ENCODE measurements at regions not wholly inside any gene's neighbourhood (a gene's known extent, or its start where the extent isn't known, plus 50 kb on each side); places are given as distances from the start of the nearest gene placed in this dataset.
"Not testable (repeated sequence)": the region's sequence is repeated elsewhere in the genome, so short reads cannot be mapped to it uniquely, and the experiment has no call there.

DNA sequence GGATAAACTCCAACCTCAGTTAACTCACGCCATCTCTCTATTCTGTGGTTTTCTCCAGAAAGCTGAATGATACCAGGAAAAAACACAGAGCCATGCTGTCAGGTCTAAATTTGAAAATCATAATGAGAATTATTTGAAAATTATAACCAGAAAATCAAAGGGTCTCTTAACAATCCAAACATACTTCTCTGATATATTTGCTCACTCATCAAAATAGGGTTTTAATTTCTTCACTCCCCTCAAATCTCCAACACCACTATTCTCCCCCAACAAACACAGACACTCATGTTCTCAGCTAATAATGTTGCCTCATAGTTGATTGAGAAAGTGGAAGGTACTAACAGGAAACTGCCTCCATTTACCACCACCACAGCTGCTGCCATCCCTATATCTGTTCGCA lies 375.5 kb downstream of the TLE1 start:
- in situ Hi-C loops (cut with MboI; ENCODE audit: low pct_unique_long_range_greater_than_20kb, low sequenced_read_pairs), result no loop called here
- no peak for DNase-seq

DNA sequence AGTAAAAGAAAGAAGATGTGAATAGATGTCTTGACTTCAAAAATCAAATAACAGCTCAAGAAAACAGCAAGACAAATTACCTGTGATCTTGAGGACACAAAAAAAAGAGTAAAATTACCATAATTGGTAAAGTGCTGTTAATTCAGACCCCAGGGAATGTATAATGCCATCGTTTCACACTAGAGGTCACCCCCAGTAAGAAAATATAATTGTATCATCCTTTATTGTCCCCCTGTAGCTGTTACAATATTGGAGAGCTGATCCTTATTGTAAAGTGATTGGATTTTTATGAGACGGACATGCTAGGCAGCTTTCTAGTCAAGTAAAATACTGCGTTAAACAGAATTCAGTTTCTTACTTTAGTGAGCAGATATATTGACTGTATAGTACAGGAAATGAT lies 377.0 kb downstream of the TLE1 start:
- in situ Hi-C loops (cut with MboI; ENCODE audit: low pct_unique_long_range_greater_than_20kb, low sequenced_read_pairs), result no loop called here
- no peak for DNase-seq

DNA sequence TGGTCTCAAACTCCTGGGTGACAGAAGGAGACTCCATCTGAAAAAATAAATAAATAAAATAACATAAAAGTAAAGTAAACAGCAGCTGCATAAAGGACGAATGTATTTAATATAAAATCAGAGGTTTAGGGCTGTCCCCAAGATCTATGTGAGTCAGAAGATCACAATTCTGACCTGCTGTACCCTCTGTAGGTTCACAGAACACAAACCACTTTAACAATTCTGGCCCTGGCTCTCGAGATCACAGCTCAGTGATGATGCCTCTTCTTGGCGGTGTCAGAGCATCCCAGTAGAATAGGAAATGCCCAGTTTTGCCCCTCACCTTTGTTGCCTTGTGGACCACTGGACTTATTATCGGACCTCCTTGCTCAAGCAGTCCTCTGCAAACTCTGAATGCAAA lies 380.9 kb downstream of the TLE1 start:
- no peak for DNase-seq
- in situ Hi-C loops (cut with MboI; ENCODE audit: low pct_unique_long_range_greater_than_20kb, low sequenced_read_pairs), result no loop called here

DNA sequence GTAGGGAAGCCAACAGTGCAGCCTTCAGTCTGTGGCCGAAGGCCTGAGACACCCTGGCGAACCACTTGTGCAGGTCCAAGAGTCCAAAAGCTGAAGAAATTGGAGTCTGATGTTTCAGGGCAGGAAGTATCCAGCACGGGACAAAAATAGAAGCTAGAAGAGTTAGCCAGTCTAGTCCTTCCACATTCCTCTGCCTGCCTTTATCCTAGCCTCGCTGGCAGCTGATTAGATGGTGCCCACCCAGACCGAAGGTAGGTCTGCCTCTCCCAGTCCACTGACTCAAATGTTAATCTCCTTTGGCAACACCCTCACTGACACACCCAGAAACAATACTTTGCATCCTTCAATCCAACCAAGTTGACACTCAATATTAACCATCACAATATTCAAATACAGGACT lies 381.6 kb downstream of the TLE1 start:
- DNase-seq; in situ Hi-C loops (cut with MboI; ENCODE audit: low pct_unique_long_range_greater_than_20kb, low sequenced_read_pairs): not testable (repeated sequence)

DNA sequence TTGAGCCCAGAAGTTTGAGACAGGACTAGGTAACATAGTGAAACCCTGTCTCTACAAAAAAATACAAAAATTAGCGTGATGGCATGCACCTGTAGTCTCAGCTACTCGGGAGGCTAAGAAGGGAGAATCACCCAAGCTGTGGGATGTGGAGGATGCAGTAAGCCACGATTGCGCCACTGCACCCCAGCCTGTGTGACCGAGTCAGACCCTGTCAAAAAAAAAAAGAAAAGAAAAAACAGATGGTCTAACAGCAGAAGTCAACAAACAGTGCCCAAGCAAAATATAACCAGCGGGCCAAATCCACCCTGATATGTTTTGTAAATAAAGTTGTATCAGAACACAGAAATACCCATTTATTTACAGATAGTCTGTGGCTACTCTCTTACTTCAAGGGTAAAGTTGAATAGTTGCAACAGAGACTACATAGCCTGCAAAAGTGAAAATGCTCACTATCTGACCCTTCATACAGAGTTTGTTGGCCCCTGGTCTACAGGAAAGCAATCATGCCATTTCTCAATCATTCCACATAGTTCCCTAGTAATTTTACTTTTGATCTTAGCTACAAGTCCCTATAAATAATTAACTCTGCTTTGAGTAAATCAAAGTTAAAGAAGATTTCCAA lies 383.7 kb downstream of the TLE1 start:
- DNase-seq, result no peak
- in situ Hi-C loops (cut with MboI; ENCODE audit: low pct_unique_long_range_greater_than_20kb, low sequenced_read_pairs), result no loop called here

DNA sequence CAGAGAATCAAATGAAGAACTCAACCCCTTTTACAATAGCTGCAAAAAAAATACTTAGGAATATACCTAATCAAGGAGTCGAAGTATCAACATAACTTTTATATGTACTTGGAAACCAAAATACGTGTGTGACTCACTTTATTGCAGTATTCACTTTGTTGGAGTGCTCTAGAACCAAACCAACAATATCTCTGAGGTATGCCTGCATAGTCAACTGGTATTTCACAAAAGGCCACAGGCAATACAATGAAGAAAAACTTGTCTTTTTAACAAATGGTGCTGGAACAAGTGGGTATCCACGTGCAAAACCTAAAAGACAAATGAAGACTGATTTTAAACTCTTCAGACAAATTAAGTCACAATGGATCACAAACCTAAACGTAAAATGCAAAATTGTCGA lies 385.7 kb downstream of the TLE1 start:
- in situ Hi-C loops (cut with MboI; ENCODE audit: low pct_unique_long_range_greater_than_20kb, low sequenced_read_pairs), result no loop called here
- no peak for DNase-seq

DNA sequence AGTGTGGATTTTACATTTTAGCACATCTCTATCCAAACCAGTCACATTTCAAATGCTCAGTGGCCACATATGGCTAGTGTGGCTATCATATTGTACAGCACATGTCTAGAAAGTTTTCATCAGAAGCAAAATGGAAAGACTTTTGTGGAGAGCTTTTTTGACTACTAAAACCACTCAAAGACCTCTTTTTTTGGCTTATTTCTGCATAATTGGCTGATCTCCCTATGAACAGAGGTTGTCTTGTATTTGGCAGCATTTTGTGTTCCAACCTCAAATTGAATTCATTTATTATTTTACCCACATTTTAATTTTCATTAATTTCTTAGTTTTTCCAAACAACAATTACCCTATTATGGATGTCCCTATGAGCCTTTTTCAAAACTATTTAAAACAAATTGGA lies 395.7 kb downstream of the TLE1 start:
- DNase-seq, result no peak
- in situ Hi-C loops (cut with MboI; ENCODE audit: low pct_unique_long_range_greater_than_20kb, low sequenced_read_pairs), result no loop called here

DNA sequence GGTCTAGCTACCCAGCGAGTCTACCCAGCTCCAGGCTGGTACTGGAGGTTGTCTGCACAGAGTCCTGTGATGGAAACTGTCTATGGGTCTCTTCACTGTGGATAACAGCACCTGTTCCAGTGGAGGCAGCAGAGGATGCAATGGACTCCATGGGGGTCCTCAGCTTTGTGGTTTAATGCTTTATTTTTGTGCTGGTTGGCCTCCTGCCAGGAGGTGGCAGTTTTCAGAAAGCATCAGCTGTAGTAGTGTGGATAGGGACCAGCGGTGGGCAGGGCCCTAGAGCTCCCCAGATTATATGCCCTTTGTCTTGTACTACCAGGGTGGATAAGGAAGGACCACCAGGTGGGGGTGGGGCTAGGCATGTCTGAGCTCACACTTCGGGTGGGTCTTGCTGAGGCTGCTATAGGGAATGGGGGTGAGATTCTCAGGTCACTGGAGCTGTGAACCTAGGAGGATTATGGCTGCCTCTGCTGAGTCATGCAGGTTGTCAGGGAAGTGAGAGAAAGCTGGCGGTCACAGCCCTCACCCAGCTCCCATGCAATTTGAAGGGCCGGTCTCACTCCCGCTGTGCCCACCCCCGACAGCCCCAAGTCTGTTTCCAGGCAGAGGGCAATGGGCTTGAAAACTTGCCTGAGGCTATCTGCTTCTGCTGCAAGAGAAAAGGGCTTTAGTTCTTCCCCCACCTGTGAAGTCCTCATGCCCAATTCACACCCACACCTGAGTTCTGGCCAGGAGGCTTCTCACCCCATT lies 397.1 kb downstream of the TLE1 start:
- in situ Hi-C loops (cut with MboI; ENCODE audit: low pct_unique_long_range_greater_than_20kb, low sequenced_read_pairs), result no loop called here

DNA sequence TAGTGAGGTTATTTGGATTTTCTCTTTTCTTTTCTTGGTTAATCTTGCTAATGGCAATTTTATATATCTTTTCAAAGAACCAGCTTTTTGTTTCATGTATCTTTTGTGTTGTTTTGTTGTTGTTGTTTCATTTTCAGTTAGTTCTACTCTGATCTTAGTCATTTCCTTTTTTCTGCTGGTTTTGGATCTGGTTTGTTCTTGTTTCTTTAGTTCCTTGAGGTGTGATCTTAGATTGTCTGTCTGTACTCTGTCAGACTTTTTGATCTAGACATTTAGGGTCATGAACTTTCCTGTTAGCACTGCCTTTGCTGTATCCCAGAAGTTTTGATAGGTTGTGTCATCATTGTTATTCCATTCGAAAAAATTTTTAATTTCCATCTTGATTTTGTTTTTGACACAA lies 399.7 kb downstream of the TLE1 start:
- DNase-seq, result no peak
- in situ Hi-C loops (cut with MboI; ENCODE audit: low pct_unique_long_range_greater_than_20kb, low sequenced_read_pairs), result no loop called here

More for the DNA sequence above, 397.1 kb downstream of the TLE1 start:
- DNase-seq, result no peak

DNA sequence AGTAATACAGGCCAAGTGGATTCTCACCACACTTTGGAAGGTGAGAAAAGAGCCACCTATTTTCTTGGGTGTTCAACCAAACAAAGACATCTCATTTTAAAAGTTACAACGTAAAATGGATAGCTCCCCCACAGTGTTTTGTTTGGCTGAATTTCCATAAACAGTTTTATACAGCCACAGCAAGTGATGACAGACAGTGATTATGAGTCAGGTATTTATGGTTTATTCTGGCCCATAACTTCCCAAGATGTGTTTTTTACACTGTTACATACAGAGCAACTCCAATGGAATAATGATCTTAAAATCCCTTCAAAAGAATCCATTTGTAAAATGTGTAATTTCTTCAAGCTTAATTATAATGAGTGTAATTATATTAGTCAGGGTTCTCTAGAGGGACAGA lies 421.3 kb downstream of the TLE1 start:
- DNase-seq, result no peak
- in situ Hi-C loops (cut with MboI; ENCODE audit: low pct_unique_long_range_greater_than_20kb, low sequenced_read_pairs), result no loop called here

DNA sequence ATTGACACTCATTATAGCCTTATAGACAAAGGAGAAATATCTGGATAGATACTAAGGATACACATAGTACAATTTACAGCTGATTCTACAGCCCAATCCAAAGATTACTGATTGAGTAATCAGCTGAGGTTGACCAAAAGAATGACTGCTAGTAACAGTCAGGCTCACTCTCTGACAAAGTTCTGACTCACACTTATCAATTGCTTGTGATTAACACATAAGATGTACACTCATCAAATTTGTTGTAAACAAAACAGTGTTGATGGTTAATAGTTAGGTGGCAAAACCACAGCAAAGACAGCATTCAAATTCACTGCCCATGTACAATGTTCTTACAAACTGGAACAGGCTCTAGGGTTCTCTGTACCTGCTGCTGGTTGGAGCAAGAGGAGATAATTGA lies 422.7 kb downstream of the TLE1 start:
- in situ Hi-C loops (cut with MboI; ENCODE audit: low pct_unique_long_range_greater_than_20kb, low sequenced_read_pairs), result no loop called here
- DNase-seq, result no peak

DNA sequence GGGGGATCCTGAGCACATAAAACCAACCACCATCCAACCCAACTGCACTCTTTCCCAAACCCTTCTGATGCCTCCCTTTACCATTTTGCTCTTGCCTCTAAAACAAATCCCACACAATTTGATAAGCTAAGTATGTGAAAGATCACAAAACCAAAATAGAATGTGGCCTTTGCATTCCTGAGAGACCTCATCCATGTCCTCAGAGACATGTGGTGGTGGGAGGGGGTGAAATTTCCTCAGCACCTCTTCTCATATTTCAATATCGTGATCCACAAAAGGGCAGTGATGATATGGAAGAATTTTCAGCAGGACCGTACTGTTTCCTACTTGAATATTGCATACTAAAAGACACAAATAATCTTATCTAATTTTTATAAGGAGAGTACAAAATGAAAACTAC lies 423.3 kb downstream of the TLE1 start:
- DNase-seq, result no peak
- in situ Hi-C loops (cut with MboI; ENCODE audit: low pct_unique_long_range_greater_than_20kb, low sequenced_read_pairs), result no loop called here

DNA sequence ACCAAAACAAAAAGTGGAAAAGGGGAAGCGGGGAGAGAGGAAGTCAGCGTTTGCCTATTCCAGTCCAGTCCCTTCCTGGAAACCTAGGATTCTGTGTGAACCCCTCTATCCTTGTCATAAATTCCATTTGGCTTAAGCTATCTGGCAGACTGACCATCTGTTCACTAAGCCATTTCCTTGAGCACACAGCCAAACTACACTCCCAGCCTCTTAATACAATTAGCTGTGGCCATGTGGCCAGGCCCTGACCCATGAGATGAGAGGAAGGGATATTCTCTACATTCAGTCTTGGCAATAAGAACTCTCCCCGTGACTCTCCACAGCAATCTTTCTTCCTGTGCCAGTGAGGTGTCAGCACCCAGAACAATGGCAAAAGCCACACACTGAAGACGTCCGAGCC lies 424.8 kb downstream of the TLE1 start:
- no peak for DNase-seq
- in situ Hi-C loops (cut with MboI; ENCODE audit: low pct_unique_long_range_greater_than_20kb, low sequenced_read_pairs), result no loop called here

DNA sequence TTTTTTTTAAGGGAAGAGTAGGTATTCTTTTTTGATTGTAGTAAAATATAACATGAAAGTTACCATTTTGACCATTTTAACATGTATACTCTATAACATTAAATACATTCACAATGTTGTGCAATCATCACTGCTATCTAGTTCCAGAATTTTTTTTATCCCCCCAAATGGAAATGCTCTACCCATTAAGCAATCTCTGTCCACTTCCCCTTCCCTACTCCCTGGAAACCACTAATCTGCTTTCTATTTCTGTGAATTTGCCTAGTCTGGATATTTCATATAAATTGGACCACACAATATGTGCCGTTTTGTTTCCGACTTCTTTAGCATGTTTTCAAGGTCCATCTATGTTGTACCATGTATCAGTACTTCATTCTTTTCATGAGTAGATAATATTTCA lies 429.5 kb downstream of the TLE1 start:
- DNase-seq, result no peak
- in situ Hi-C loops (cut with MboI; ENCODE audit: low pct_unique_long_range_greater_than_20kb, low sequenced_read_pairs), result no loop called here

DNA sequence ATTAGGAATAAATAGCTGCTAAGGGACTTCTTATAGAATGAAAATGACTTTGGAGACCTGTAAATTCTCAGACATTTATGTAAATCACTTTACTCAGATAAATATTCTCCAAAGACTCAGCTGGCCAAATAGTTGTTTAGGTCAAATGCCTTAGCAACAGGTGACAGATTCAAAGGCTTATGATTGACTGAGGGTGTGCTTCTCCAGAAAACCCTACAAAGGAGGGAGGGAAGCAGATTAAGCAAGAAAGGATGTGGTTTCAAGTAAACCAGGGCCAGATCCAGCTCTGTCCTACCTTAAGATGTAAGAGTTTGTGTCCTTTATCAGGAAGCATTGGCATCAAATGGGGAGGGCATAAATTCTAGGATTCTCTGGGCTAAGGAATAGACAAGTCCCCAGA lies 433.0 kb downstream of the TLE1 start:
- in situ Hi-C loops (cut with MboI; ENCODE audit: low pct_unique_long_range_greater_than_20kb, low sequenced_read_pairs), result no loop called here
- DNase-seq, result no peak

DNA sequence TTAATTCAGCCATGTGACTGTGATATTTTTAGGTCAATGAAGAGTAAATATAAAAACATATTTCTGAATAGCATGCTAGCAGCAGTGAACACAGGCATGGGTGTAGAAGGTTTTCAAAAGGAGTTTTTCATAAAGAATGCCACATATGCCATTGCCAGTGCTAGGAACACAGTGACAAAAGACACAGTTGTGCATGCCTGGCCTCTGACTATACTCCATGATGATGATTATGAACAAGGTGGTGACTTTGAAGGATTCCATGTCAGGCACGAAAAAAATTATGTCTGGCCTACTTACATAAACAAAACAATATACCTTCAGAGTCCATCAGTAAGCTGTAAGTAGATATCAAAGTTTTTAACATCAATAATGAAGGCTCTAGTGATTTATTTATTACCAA lies 438.7 kb downstream of the TLE1 start:
- DNase-seq, result no peak
- in situ Hi-C loops (cut with MboI; ENCODE audit: low pct_unique_long_range_greater_than_20kb, low sequenced_read_pairs), result no loop called here

DNA sequence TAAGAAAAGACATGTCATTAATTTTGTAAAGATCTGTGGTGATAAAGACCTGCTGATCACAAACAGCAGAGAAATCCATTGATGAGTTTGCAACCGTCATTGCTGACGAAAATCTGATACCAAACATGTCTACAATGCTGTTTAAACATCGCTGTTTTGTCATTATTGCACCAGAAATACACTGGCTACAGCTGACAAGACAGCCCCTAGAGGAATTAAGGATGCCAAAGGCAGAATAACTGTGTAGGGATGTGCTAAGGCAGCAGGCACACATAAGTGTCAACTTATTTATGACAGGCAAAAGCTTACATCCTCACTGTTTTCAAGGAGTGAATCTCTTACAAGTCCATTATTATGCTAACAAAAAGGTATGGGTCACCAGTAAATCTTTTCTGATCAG lies 439.3 kb downstream of the TLE1 start:
- in situ Hi-C loops (cut with MboI; ENCODE audit: low pct_unique_long_range_greater_than_20kb, low sequenced_read_pairs), result no loop called here
- no peak for DNase-seq

DNA sequence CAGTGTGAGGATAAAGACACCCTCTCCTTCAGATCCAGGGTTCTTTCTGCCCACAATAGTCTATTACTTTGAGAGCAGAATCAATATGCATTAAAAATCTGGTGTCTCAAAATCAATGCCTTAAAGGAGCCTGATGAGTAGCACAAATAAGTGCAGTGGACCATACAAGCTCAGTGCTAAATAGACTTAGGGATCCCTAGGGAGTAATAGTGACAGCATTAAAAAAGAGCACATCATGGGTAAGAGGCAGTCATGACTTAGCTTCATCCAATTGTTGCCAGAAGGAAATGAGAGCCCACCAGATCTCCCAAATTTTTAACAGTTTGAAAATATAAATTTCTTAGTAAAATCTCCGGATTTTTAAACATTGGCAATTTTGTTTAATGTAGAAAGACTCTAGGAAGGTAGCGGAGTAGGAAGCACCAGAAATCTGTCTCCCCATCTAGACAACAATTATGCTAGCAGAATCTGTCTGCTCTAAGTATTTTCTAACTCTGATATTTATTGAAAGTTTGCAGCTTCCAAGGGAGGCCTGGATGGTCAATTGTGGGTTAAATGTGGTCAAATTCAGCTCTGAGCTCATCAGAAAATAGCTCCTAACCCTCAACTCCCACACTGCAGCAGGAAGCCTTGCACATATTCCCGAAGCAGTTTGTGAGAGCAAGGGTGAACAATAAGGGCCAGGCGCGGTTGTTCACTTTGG lies 443.9 kb downstream of the TLE1 start:
- in situ Hi-C loops (cut with MboI; ENCODE audit: low pct_unique_long_range_greater_than_20kb, low sequenced_read_pairs), result no loop called here
- DNase-seq, result no peak

DNA sequence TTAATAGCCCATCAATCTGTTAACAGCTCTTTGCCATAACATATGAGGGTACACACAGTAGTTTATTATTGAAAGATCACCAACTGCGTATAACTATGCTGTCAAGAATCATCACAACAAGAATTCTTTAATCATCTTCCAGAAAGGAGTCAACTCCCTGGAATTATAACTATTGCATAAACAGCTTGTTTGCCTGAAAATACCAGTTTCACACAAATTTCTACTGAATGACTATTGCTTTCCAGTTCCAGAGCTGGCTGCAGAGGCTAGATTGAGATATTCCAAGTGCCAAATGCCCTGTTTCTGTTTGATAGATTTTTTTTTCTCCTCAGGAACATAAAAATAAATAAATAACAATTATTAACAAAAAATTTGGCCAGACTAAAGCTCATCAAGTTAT lies 444.7 kb downstream of the TLE1 start:
- DNase-seq, result no peak
- in situ Hi-C loops (cut with MboI; ENCODE audit: low pct_unique_long_range_greater_than_20kb, low sequenced_read_pairs), result no loop called here

DNA sequence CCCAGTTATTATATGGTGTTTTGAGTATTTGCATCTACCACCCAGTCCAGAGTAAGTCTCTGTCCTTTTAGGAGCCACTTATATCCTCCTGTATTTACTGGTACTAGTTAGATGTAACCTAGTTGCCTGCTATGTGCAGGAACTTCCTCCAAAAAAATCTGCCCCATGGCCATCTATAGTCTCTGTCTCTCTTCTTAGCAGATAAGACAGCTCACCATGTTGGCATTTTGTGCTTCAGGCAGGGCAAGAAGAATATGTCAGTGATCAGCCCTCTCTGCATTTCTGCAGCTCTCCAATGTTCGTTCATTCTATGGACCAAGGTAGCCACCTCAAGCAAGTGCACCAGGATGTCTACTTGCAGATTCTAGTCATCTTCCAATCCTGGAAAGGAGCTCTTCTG lies 446.5 kb downstream of the TLE1 start:
- in situ Hi-C loops (cut with MboI; ENCODE audit: low pct_unique_long_range_greater_than_20kb, low sequenced_read_pairs), result no loop called here
- no peak for DNase-seq

DNA sequence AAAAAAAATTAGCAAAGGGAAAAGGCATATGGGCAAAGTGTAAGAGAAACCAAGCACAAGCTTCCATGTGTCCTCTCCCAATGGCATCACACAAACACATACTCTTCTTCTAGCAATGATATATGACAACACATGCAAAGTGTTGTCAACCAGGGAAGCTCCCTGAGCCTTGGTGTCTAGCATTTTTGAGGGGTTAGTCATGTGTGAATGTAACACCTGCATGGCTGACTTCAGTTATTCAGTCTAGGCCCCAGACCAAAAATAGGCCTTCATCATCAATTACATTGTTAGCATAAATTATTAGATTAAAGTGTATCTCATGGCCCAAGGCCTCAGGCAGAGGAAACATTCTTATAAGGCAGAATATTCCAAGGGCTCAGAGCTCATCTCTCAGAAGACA lies 450.0 kb downstream of the TLE1 start:
- DNase-seq, result no peak
- in situ Hi-C loops (cut with MboI; ENCODE audit: low pct_unique_long_range_greater_than_20kb, low sequenced_read_pairs), result no loop called here
